SK-N-SH treated with all-trans-retinoic acid at 6 μM for 48 hours (cell line): ENCODE measurements at regions not wholly inside any gene's neighbourhood (a gene's known extent, or its start where the extent isn't known, plus 50 kb on each side); places are given as distances from the start of the nearest gene placed in this dataset.
"Not testable (repeated sequence)": the region's sequence is repeated elsewhere in the genome, so short reads cannot be mapped to it uniquely, and the experiment has no call there.

Experiments
- ATAC-seq: fragments of 200-7000 bp; cut with Tn5 transposase; 3 replicates; pipeline ENCODE4 v1.9.1; 2020; ENCODE audit warnings: mild to moderate bottlenecking, moderate library complexity
- ARNTL ChIP-seq: fragments of 450-650 bp; formaldehyde crosslinking; IDR thresholded peaks from 2 replicates; pipeline ENCODE4 v1.5.0; 2020; ENCODE audit warnings: low read depth, mild to moderate bottlenecking, moderate library complexity, borderline replicate concordance
- CREB5 ChIP-seq: fragments of 250-450 bp; sonication (Bioruptor Pico); IDR thresholded peaks from 2 replicates; pipeline ENCODE4 v1.5.1; 2020; ENCODE audit warnings: low read depth, mild to moderate bottlenecking, moderate library complexity
- CSDC2 ChIP-seq: fragments of 250-450 bp; sonication (Bioruptor Pico); IDR thresholded peaks from 2 replicates; pipeline ENCODE4 v1.5.0; 2020; ENCODE audit warnings: mild to moderate bottlenecking, moderate library complexity
- CSRNP3 ChIP-seq: fragments of 250-450 bp; sonication (Bioruptor Pico); IDR thresholded peaks from 2 replicates; pipeline ENCODE4 v1.5.1; 2021; ENCODE audit warnings: mild to moderate bottlenecking, moderate library complexity
- ESRRG ChIP-seq: fragments of 250-450 bp; sonication (Bioruptor Pico); IDR thresholded peaks from 2 replicates; pipeline ENCODE4 v1.6.1; 2021; ENCODE audit warnings: mild to moderate bottlenecking
- GLIS3 ChIP-seq: fragments of 250-450 bp; sonication (Bioruptor Pico); IDR thresholded peaks from 2 replicates; pipeline ENCODE4 v1.5.0; 2020; ENCODE audit warnings: mild to moderate bottlenecking, moderate library complexity
- ISL1 ChIP-seq: fragments of 250-450 bp; sonication (Bioruptor Pico); IDR thresholded peaks from 2 replicates; pipeline ENCODE4 v2.1.2; 2022; ENCODE audit warnings: mild to moderate bottlenecking, moderate library complexity
- OSR1 ChIP-seq: fragments of 250-450 bp; sonication (Bioruptor Pico); IDR thresholded peaks from 2 replicates; pipeline ENCODE4 v1.8.0; 2022; ENCODE audit warnings: moderate library complexity, mild to moderate bottlenecking, inconsistent platforms
- PATZ1 ChIP-seq: fragments of 250-450 bp; sonication (Bioruptor Pico); IDR thresholded peaks from 2 replicates; pipeline ENCODE4 v1.8.0; 2020; ENCODE audit warnings: mild to moderate bottlenecking, moderate library complexity, borderline replicate concordance
- PPARA ChIP-seq: fragments of 250-450 bp; sonication (Bioruptor Pico); IDR thresholded peaks from 2 replicates; pipeline ENCODE4 v1.5.0; 2020; ENCODE audit warnings: mild to moderate bottlenecking, borderline replicate concordance
- RARB ChIP-seq: fragments of 250-450 bp; sonication (Bioruptor Pico); IDR thresholded peaks from 2 replicates; pipeline ENCODE4 v1.8.0; 2021; ENCODE audit warnings: mild to moderate bottlenecking, moderate library complexity
- TCF4 ChIP-seq: fragments of 250-450 bp; sonication (Bioruptor Pico); IDR thresholded peaks from 2 replicates; pipeline ENCODE4 v1.8.0; 2021; ENCODE audit warnings: mild to moderate bottlenecking, moderate library complexity, borderline replicate concordance
- TOX ChIP-seq: fragments of 250-450 bp; sonication (Bioruptor Pico); IDR thresholded peaks from 2 replicates; pipeline ENCODE4 v1.8.0; 2021; ENCODE audit warnings: mild to moderate bottlenecking, moderate library complexity, borderline replicate concordance
- TSHZ2 ChIP-seq: fragments of 250-450 bp; sonication (Bioruptor Pico); IDR thresholded peaks from 2 replicates; pipeline ENCODE4 v1.5.0; 2020; ENCODE audit warnings: mild to moderate bottlenecking, moderate library complexity
- ZC3H10 ChIP-seq: fragments of 250-450 bp; sonication (Bioruptor Pico); IDR thresholded peaks from 2 replicates; pipeline ENCODE4 v1.5.1; 2021; ENCODE audit warnings: mild to moderate bottlenecking, moderate library complexity
- ZFP30 ChIP-seq: fragments of 450-650 bp; formaldehyde crosslinking; IDR thresholded peaks from 2 replicates; pipeline ENCODE4 v1.5.0; 2022; ENCODE audit warnings: mild to moderate bottlenecking, moderate library complexity
- ZNF565 ChIP-seq: fragments of 450-650 bp; formaldehyde crosslinking; conservative IDR thresholded peaks from 2 replicates; pipeline ENCODE4 v1.5.0; 2020; ENCODE audit warnings: low read depth, mild to moderate bottlenecking, moderate library complexity
- ZNF70 ChIP-seq: fragments of 450-650 bp; formaldehyde crosslinking; IDR thresholded peaks from 2 replicates; pipeline ENCODE4 v1.5.0; 2020; ENCODE audit warnings: mild to moderate bottlenecking, moderate library complexity

GRCh38 chr12:88897723-88898122 lies 317.5 kb upstream of the KITLG start:
- ATAC-seq, result 0 out of 3 replicates have a peak, but pooled peaks have one; percentile 39
- TF ChIP-seq OSR1 (CRISPR knock-in tag) (no peak), PATZ1 (CRISPR knock-in tag) (no peak), ISL1 (CRISPR knock-in tag) (peak; percentile 22; the same call in 1 of the 2 replicates)

- no peak for ATAC-seq
Observed at GRCh38 chr12:88896958-88897357, 316.7 kb upstream of the KITLG start.

DNA sequence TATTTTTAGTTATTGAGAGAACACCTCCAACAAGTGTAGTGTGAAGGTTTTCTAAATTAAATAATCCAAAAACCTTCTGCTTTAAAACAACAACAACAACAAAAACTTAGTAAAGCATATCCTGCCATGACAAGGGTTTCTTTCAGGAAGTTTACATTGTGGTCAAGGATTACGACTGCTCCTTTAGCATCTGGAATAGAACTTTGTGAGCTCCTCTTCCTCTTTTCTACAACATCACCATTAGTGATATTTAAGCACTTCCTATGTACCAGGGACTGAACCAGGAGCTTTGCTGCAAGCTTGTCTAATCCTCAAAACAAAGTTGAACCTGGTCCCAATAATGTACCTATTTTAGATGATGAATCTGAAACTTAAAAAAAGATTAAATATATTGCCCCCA lies 315.4 kb upstream of the KITLG start:
- no peak for ATAC-seq
- TF ChIP-seq CSDC2 (no peak), OSR1 (CRISPR knock-in tag) (no peak), PPARA (CRISPR knock-in tag) (no peak), PATZ1 (CRISPR knock-in tag) (no peak), ZFP30 (CRISPR knock-in tag) (no peak), ZC3H10 (CRISPR knock-in tag) (no peak), GLIS3 (CRISPR knock-in tag) (no peak), CSRNP3 (CRISPR knock-in tag) (no peak), ARNTL (CRISPR knock-in tag) (no peak)

More at GRCh38 chr12:88896958-88897357, 316.7 kb upstream of the KITLG start:
- peak; percentile 20; the same call in 1 of the 2 replicates for TF ChIP-seq ISL1 (CRISPR knock-in tag)
- no peak for TF ChIP-seq ZC3H10 (CRISPR knock-in tag)

DNA sequence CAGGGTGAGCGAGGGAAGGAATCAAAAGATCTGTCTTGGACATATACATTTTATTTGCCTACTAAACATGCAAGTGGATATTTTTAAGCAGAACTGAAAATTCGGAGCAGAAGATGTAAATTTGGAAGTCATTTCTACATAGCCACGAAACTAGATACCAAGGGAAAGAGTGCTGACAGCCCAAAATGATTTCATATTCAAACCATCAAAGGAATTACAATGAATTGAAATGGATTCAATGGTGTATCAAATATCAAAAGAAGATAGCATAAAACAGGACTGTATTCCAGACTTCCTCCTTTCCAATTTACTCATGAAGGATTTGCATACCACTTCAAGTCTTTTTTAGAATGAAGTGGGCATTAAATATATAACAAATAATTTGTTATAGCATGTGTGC lies 313.5 kb upstream of the KITLG start:
- TF ChIP-seq ESRRG, result no peak
- TF ChIP-seq GLIS3 (CRISPR knock-in tag), result no peak
- no peak; the same call in 2 of the 3 replicates for ATAC-seq

DNA sequence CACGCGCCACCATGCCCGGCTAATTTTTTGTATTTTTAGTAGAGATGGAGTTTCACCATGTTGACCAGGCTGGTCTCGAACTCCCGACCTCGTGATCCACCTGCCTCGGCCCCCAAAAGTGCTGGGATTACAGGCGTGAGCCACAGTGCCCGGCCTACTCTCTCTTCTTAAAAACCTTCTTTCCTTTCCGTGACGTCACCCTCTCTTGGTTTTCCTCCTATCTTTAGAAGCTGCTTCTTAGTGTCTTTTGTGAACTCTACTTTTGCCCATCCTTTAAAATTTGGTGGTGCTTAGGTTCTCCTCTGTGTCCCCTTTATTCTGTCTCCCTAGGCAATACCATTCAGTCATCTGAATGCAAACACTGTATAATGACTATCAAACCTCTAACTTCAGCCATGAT lies 311.2 kb upstream of the KITLG start:
- not testable (repeated sequence) for ATAC-seq

DNA sequence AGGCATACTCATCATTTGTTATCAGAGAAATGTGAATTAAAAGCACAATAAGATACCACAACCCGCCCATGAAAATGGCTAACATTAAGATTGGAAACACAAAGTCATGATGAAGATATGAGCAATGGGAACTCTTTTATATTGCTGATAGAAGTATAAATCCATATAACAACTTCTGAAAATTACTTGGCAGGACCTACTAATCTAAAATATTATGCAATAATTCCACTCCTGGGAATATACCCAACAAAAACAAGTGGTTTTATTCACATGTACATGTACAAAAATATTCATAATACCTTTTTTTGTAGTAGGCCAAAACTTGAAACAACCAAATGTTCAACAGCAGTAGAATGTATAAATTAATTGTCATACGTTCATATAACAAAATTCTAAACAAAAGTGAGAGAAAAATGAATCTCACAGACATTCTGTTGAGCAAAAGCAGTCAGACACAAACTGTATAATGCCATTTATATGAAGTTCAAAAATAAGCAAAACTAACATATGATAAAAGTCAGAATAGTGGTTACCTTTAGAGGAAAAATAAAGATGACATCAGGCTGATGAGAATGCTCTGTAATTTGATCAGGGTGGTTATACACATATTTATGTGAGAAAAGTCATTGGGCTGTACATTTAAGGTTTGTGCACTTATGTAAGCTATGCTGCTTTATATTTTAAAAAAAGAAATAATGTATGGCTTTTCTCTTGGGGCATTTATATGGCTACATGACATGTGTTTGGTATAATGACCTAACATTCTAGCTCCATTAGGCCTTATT lies 309.2 kb upstream of the KITLG start:
- ATAC-seq, result no peak
- TF ChIP-seq ZNF70 (CRISPR knock-in tag), result 0 out of 2 replicates have a peak, but pooled peaks have one; percentile 41
- TF ChIP-seq ZNF565 (CRISPR knock-in tag), result no peak
- TF ChIP-seq ZC3H10 (CRISPR knock-in tag), result no peak
- TF ChIP-seq TSHZ2 (CRISPR knock-in tag), result no peak
- TF ChIP-seq CREB5 (CRISPR knock-in tag), result no peak
- TF ChIP-seq RARB, result no peak
- no peak for TF ChIP-seq ARNTL (CRISPR knock-in tag)
- TF ChIP-seq OSR1 (CRISPR knock-in tag), result no peak
- TF ChIP-seq TCF4 (CRISPR knock-in tag), result no peak
- TF ChIP-seq CSRNP3 (CRISPR knock-in tag), result no peak
- no peak for TF ChIP-seq TOX (CRISPR knock-in tag)
